HG02623 (cell line): ENCODE measurements at regions not wholly inside any gene's neighbourhood (a gene's known extent, or its start where the extent isn't known, plus 50 kb on each side); places are given as distances from the start of the nearest gene placed in this dataset.

ENCODE experiments used
- ATAC-seq: cut with Tn5 transposase; IDR thresholded peaks from one replicate; pipeline ENCODE4 v1.9.1; 2021; ENCODE audit warnings: moderate library complexity; ENCODE audit not compliant: unreplicated experiment

DNA sequence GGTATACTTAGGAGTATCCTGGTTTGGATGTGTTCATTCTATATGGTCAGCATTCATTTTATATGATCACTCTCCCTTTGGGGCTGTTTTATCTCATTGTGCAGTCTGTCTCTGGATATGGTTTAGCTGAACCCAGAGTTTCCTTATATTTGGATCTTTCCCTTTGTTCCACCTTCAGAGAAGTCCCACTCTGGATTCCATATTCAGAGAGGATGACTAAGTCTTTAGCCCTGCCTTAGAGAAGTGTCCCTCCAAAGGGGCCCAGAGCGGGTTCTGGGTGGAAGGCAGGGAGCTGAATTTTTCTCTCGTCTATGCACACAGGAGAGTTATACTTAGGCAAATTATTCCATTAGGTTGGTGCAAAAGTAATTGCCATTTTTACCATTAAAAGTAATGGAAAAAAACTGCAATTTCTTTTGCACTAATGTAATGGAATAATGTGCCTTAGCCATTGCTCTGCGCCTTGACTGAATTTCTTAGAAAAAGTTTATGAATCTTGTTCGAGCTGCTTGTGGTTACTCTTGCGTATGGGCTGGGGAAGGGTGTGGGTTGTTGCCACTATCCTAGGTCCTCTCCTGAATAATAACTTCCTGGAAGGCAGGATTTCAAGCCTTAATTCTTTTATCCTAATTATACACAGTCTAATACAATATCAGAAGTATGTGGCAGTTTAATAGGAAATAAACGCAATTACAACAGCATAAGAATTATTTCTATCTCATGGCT is 74.2 kb upstream of the MTPN start:
- ATAC-seq: no peak

DNA sequence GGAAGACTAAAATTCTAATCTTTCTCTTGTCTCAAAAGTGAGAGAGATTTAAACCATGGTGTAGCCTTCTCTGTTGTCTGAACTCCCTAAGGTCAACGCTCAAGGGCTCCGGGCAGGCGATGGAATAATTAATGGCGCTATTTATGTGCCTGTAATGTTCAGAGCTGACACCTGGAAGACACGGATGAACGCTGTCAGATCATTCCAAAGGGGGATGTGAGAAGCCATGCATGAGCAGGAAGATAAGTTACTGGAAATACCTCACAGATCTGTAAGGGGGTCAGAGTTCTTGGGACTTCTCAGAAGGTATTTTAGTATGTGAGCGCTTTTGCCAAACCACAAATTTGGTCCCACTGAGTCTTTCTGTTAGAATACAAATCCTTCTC is 73.3 kb upstream of the MTPN start:
- no peak for ATAC-seq

DNA sequence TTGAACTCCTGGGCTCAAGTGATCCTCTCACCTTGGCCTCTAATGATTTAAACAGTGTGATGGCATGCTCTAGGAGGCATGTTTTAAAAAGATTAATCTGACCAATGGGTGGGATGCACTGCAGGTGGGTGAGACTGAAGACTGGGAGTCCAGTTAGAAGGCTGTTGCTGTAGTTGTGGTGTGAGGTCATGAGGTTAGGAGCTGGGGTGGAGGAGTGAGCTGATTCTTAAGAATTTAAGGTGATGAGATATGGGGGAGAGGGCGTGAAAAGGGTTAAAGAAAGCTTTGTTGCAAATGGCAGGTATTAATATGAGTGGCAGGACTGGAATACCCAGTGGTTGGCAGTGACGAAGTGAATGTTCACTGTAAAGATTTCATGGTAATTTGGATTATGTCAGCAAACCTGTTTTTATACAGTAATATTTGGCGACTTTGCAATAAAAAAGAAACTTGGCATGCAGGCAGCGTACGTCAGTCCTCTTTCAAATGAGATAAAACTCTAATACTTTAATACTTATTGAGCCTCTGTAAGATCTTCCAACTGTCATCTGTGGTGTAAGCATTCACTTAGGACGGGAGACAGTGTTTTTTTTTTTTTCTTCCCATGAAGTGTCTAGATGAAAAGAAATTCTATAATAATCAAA is 72.8 kb upstream of the MTPN start:
- no peak for ATAC-seq

DNA sequence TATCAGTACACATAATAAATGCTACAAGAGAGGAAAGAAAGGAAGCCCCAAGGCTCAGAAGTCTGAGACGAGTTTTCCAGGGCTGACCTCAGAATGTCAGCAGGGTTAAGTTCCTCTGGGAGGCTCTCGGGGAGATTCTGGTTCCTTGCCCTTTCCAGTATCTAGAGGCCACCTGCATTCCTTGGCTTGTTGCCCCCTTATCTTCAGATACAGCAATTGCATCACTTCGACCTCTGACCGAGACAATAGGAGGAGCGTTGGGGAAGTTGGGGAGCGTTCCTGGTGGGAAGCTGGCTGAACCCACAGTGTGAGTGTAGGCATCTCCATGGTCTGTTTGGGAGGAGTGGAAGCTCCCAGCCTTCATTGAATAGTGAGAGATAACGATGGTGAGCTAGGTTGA is 72.0 kb upstream of the MTPN start:
- no peak for ATAC-seq

DNA sequence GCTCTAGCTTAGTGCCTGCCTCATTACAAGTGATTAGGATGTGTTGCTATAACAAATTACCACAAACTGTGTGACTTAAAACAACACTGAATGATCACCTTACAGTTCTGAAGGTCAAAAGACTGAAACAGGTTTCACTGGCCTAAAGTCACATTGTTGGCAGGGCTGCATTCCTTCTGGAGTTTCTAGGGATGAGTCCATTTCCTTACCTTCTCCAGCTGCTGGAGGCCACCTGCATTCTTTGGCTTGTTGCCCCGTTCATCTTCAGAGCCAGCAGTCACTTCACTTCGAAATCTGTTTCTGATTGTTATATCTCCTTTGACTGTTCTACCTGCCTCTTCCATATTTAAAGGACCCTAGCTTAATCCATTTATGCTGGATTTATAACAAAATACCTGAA is 69.4 kb upstream of the MTPN start:
- no peak for ATAC-seq

DNA sequence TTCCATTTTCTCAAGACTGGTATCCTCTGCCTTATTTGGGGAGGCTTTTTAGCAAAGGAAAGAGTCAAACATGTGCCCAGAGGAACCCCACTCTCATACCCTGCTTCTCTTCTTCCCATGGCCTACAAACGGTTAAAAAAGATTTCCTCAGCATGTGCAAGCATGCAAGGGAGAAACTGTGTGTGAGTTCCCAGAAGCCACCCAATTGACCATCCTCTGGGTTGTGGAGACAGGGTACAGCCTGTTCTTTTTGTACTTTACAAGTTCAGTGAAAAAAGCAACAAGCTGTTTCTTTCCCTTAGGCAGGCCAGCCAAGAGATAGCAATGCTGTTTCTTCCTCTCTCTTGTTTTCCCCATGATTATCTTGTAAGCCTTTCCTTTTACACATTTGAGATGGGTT is 68.8 kb upstream of the MTPN start:
- ATAC-seq: no peak

DNA sequence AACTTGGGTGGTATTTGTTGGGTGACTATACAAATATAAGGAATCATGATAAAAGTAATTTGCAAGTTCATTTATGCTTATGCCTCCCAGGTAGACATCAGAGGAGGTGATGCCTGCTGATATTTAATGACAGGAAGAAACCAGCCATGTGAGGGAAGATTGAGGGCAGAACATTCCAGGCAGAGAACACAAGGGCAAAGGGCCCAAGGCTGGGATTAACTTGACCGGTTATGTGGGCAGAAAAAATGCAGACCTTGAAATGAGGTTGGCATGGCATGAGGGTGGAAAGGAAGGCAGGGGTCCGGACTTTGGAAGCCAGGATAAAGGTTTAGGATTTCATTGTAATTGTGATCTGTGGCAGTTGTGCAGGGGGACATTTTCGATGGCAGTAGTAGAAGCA is 68.0 kb upstream of the MTPN start:
- ATAC-seq: no peak

DNA sequence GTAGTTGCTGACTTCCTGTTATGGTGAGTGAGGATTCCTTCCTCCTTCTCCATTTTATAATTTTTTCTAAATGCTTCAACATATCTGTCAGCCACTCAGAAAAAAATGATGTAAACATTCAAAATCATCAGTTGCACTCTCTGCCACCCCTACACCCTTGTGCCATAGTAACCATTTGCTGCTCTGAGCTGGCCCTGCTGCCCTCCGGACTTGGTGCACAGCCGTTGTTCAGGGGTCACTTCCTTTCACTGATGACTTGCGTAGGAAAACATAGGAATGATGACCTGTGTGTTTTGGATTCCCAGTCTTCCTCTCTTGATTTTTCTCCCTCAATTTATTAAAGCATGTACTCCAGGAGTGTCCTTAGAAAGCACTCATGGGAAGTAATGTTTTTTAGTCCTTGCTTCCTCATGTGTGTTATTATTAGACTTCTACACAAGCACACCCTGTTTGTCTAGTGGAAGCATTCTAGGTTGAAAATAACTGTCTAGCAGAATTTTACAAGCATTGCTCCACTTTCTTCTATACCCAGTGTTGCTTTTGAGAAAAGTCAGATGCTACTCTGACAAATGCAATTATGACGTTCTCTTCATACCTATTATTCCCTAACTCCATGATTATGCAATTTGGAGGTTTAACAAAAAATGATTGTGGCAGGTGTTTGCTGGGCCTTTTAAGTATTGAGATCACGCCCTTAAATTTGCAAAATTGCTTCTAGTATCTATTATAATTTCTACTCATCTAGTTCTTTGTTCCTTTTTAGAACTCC is 62.6 kb upstream of the MTPN start:
- no peak for ATAC-seq

DNA sequence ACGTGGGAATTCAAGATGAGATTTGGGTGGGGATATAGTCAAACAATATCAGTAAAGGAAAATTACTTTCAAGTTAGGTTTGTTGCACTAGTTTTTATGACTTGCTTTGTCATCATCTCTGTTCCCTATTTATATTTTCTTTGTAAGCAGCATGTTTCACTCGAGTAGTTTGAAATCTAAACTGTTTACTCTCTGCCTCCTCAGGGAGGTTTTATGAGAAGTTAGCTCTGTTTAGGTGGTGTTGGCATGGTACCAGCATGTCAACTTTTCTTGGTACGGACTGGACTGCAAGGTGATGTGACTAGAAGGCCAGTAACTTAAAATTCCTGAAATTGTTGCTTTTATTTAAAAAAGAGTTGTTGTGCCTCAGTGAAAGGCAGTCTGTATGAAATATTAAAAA is 59.2 kb upstream of the MTPN start:
- ATAC-seq: no peak

DNA sequence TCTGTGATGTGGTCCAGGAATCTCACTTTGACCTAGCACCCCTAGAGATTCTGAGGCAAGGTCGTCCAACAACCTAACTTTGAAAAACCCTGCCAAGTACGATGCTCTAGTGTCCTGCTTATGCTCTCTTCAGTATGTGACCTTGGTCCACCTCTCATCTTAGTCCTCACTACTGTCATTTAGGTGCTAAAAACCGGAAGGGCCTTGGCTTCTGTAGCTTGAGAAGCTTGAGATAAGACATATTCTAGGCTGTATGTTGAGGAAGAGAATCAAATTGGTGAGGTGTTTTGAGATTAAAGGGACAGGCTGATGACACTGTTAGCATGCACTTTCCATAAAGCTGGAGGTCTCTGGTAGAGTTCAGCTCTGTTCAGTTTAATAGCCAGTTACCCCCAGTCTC is 57.0 kb upstream of the MTPN start:
- ATAC-seq: no peak

DNA sequence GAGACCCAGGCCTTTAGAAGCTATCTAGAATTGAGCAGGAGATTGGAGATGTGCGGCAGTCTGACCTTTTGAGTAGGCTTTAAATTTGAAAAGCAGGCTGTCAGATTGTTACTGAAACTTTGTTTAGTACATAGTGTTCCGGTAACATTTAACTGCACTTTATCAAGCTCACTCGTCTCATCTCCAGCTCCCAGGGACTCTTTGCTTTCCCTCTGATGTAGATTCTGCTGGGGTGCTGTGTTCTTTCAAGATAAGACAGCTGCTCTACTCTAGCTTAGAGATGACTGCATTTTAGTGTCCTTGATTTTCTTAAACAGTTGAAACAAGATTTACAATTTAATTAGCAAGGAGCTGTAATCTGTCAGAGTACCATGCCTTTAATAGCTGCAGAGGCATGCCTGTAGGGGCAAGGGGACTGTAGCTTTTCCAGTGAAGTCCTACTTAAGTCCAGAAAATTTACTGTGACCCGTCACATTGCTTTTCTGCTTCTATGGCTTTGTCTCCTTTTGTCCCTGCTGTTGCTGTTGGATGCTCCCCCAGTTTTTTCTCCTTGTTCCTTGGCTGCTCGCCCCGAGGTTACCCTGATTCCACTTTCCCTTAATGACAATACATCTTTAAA is 56.4 kb upstream of the MTPN start:
- no peak for ATAC-seq

DNA sequence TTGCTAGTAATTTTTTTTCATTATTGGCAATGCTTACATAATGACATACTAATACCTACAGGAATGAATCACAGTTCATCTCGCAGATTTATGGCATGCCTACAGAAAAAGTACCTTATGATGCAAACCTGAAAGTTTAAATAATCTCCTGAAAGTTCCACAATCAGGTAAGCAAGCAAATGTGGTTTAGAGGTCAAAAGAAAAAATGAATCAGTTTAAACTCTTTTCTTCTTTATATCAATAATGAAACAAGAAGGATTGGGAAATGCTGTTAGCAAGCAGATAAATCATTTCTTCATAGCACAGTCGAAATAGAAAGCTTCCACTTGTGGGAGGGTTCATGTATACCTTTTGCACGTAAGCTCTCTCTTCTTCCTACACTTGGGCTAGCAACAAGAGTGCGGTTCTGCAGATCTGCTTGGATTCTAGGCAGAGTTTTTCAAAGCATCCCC is 53.7 kb upstream of the MTPN start:
- ATAC-seq: peak; percentile 80

DNA sequence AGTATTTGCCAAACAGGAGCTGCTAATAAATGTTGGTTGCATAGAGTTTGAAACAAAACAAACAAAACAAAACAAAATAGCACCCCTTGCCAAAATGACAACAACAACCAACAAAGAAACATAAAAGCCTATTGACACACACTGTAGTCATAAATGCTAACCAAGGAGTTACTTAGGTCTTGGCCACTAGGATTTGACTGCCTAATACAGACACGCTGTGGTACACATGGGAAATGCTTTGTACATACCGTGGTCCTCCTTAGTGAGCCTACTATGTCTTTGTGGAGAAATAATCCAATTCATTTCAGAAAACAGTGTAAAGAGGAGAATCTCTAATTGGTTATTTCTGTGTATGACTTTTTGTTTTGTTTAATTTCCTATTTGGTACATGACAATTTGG is 53.2 kb upstream of the MTPN start:
- ATAC-seq: no peak

DNA sequence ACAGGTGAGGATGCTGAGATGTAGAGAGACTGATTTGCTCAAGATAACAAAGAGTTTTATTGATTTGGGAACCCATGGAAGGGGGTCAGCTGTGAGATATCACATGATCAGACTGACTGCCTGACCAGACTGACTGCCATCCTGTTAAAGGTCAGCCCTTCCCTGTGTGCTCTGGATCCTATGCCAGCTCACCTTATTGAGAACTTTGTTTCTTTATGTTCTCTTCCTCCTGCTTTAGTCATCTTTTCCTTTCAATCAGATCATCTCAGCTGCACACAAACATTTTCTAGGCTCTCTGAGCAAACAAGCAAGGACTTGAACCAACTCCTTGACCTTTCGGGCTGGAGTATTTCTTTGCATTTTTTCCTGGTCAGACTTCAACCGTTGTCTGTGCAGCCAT is 50.0 kb upstream of the MTPN start:
- ATAC-seq: no peak
